ENCODE measurements at regions not wholly inside any gene's neighbourhood (a gene's known extent, or its start where the extent isn't known, plus 50 kb on each side); places are given as distances from the start of the nearest gene placed in this dataset.

GRCh38 chr3:34017757-34018156 lies 219.3 kb downstream of the PDCD6IP start:
- no peak overlapping the region for H3K4me3 Mint-ChIP-seq

DNA sequence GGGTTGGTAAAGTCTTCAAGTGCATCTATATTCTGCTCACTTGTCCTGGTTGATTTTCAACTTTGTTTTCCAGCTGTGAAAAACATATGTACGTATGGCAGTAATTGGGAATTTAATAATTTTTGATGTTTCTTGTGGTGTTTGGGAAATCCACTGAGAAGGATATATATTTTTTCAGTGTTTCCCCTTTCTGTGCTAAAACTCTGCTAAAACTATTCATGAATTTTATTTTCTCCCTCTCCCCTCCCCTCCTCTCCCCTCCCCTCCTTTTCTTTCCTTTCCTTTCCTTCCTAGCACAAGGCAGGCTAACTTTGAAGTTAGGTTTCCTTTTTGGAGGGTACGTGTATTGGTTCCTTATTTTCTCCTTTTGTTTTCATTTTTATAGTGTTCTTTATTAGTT lies 220.7 kb downstream of the PDCD6IP start:
- Mint-ChIP-seq H3K27me3 (ENCODE audit: low read depth) (no peaks in the 10 kb centered on the region), H3K36me3 (no peaks in the 10 kb centered on the region), H3K4me1 (no peaks in the 10 kb centered on the region; the same call in 1 of the 2 replicates), H3K9me3 (no peaks in the 10 kb centered on the region), H3K27ac (no peak overlapping the region), H3K4me3 (no peak overlapping the region)
- ChIA-PET CTCF (no interaction called here), POLR2A (no interaction called here)
- DNase-seq (ENCODE audit: low spot score) (no peak), ATAC-seq (no peak)
- TF ChIP-seq, protein P1, sequence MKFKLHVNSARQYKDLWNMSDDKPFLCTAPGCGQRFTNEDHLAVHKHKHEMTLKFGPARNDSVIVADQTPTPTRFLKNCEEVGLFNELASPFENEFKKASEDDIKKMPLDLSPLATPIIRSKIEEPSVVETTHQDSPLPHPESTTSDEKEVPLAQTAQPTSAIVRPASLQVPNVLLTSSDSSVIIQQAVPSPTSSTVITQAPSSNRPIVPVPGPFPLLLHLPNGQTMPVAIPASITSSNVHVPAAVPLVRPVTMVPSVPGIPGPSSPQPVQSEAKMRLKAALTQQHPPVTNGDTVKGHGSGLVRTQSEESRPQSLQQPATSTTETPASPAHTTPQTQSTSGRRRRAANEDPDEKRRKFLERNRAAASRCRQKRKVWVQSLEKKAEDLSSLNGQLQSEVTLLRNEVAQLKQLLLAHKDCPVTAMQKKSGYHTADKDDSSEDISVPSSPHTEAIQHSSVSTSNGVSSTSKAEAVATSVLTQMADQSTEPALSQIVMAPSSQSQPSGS (CRISPR knock-in tag; IDR thresholded peaks at IDR 0.05; ENCODE audit: borderline replicate concordance, low read depth): no peak
- TF ChIP-seq, protein P2, sequence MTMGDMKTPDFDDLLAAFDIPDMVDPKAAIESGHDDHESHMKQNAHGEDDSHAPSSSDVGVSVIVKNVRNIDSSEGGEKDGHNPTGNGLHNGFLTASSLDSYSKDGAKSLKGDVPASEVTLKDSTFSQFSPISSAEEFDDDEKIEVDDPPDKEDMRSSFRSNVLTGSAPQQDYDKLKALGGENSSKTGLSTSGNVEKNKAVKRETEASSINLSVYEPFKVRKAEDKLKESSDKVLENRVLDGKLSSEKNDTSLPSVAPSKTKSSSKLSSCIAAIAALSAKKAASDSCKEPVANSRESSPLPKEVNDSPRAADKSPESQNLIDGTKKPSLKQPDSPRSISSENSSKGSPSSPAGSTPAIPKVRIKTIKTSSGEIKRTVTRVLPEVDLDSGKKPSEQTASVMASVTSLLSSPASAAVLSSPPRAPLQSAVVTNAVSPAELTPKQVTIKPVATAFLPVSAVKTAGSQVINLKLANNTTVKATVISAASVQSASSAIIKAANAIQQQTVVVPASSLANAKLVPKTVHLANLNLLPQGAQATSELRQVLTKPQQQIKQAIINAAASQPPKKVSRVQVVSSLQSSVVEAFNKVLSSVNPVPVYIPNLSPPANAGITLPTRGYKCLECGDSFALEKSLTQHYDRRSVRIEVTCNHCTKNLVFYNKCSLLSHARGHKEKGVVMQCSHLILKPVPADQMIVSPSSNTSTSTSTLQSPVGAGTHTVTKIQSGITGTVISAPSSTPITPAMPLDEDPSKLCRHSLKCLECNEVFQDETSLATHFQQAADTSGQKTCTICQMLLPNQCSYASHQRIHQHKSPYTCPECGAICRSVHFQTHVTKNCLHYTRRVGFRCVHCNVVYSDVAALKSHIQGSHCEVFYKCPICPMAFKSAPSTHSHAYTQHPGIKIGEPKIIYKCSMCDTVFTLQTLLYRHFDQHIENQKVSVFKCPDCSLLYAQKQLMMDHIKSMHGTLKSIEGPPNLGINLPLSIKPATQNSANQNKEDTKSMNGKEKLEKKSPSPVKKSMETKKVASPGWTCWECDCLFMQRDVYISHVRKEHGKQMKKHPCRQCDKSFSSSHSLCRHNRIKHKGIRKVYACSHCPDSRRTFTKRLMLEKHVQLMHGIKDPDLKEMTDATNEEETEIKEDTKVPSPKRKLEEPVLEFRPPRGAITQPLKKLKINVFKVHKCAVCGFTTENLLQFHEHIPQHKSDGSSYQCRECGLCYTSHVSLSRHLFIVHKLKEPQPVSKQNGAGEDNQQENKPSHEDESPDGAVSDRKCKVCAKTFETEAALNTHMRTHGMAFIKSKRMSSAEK (CRISPR knock-in tag; IDR thresholded peaks at IDR 0.05; ENCODE audit: borderline replicate concordance): no peak
- TF ChIP-seq MXD4 (CRISPR knock-in tag; IDR thresholded peaks at IDR 0.05; ENCODE audit: borderline replicate concordance) (no peak), NR2C2 (CRISPR knock-in tag; IDR thresholded peaks at IDR 0.05) (no peak), FOXP4 (CRISPR knock-in tag; IDR thresholded peaks at IDR 0.05) (no peak), JUN (CRISPR knock-in tag; IDR thresholded peaks at IDR 0.05) (no peak), IRF2 (CRISPR knock-in tag; IDR thresholded peaks at IDR 0.05; ENCODE audit: borderline replicate concordance, low read depth) (no peak)

More at GRCh38 chr3:34017757-34018156, 219.3 kb downstream of the PDCD6IP start:
- Mint-ChIP-seq H3K27ac (no peak overlapping the region), H3K36me3 (no peaks in the 10 kb centered on the region), H3K9me3 (no peaks in the 10 kb centered on the region), H3K27me3 (ENCODE audit: low read depth) (no peaks in the 10 kb centered on the region), H3K4me1 (no peaks in the 10 kb centered on the region; the same call in 1 of the 2 replicates)
- DNase-seq (ENCODE audit: low spot score): no peak
- CTCF ChIA-PET: interaction anchor here (0.8 to 4.3 kb wide), 3 partner anchors 102 to 666 kb away, joined by 3 to 83 read pairs (median 4); no protein-coding TSS in a partner anchor
- ATAC-seq: no peak
- POLR2A ChIA-PET: no interaction called here
- no peak for TF ChIP-seq ATF1 (CRISPR knock-in tag; IDR thresholded peaks at IDR 0.05)
- TF ChIP-seq, protein P3, sequence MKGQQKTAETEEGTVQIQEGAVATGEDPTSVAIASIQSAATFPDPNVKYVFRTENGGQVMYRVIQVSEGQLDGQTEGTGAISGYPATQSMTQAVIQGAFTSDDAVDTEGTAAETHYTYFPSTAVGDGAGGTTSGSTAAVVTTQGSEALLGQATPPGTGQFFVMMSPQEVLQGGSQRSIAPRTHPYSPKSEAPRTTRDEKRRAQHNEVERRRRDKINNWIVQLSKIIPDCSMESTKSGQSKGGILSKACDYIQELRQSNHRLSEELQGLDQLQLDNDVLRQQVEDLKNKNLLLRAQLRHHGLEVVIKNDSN (CRISPR knock-in tag; IDR thresholded peaks at IDR 0.05): no peak
- no peak for TF ChIP-seq NFE2L1 (CRISPR knock-in tag; IDR thresholded peaks at IDR 0.05)

GRCh38 chr3:34020170-34020569 lies 221.7 kb downstream of the PDCD6IP start:
- ChIA-PET POLR2A (no interaction called here), CTCF (no interaction called here)
- H3K9me3 Mint-ChIP-seq: no peaks in the 10 kb centered on the region
- H3K27ac Mint-ChIP-seq: no peak overlapping the region
- DNase-seq (ENCODE audit: low spot score) (no peak), ATAC-seq (no peak)
- peaks cover 2% of the 10 kb centered on the region; the same call in 1 of the 2 replicates for H3K27me3 Mint-ChIP-seq (ENCODE audit: low read depth)
- TF ChIP-seq HMGXB4 (CRISPR knock-in tag; IDR thresholded peaks at IDR 0.05) (no peak), MXD4 (CRISPR knock-in tag; IDR thresholded peaks at IDR 0.05; ENCODE audit: borderline replicate concordance) (no peak), ZNF219 (CRISPR knock-in tag; IDR thresholded peaks at IDR 0.05; ENCODE audit: borderline replicate concordance) (no peak), ZNF281 (CRISPR knock-in tag; IDR thresholded peaks at IDR 0.05) (no peak), TEAD1 (CRISPR knock-in tag; IDR thresholded peaks at IDR 0.05) (no peak)
- H3K4me3 Mint-ChIP-seq: no peak overlapping the region
- H3K36me3 Mint-ChIP-seq: no peaks in the 10 kb centered on the region
- H3K4me1 Mint-ChIP-seq: no peaks in the 10 kb centered on the region; the same call in 1 of the 2 replicates

Data from WTC11 (cell line).